ENCODE measurements at regions not wholly inside any gene's neighbourhood (a gene's known extent, or its start where the extent isn't known, plus 50 kb on each side); places are given as distances from the start of the nearest gene placed in this dataset.
A peak's percentile ranks its signal among the peaks of the same experiment; 100 is the strongest.

DNA sequence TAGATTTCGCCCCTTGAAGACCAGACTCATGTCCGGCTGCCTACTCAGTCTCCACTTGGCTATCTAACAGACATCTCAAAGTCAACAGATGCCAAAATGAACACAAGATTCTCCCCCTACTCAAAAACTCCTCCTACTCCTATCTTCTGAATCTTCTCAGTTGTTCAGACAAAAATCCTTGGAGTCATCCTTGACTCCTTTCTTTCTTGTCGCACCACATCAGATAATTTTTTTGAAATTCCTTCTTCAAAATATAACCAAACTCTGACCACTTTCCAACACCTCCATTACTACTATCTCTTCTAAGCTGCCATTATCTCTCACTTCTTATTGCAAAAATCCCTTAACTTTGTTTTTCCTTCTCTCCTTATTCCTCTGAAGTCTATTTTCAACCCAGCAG lies 141.9 kb upstream of the SLC7A14 start (continued):
- TF ChIP-seq, protein P1, sequence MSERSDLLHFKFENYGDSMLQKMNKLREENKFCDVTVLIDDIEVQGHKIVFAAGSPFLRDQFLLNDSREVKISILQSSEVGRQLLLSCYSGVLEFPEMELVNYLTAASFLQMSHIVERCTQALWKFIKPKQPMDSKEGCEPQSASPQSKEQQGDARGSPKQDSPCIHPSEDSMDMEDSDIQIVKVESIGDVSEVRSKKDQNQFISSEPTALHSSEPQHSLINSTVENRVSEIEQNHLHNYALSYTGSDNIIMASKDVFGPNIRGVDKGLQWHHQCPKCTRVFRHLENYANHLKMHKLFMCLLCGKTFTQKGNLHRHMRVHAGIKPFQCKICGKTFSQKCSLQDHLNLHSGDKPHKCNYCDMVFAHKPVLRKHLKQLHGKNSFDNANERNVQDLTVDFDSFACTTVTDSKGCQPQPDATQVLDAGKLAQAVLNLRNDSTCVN (CRISPR knock-in tag; IDR thresholded peaks at IDR 0.05): no peak
- TF ChIP-seq MXD1 (CRISPR knock-in tag; IDR thresholded peaks at IDR 0.05; ENCODE audit: borderline replicate concordance, poor library complexity, severe bottlenecking): no peak
- TF ChIP-seq FOXO4 (CRISPR knock-in tag; IDR thresholded peaks at IDR 0.05): no peak
- TF ChIP-seq FOXP4 (CRISPR knock-in tag; IDR thresholded peaks at IDR 0.05; ENCODE audit: borderline replicate concordance): no peak
- TF ChIP-seq MYNN (IDR thresholded peaks at IDR 0.05): no peak
- TF ChIP-seq MYNN (CRISPR knock-in tag; IDR thresholded peaks at IDR 0.05): no peak
- TF ChIP-seq NCOR1 (IDR thresholded peaks at IDR 0.05): peak; percentile 58
- peak; percentile 8; the same call in 1 of the 2 replicates for TF ChIP-seq MYC (IDR thresholded peaks at IDR 0.05; ENCODE audit: low read depth, low read length)
- no peak for TF ChIP-seq MYC (CRISPR knock-in tag; IDR thresholded peaks at IDR 0.05; ENCODE audit: borderline replicate concordance, low read depth)
- no peak for TF ChIP-seq XRCC3 (IDR thresholded peaks at IDR 0.05)
- TF ChIP-seq ZNF121 (CRISPR knock-in tag; conservative IDR thresholded peaks at IDR 0.05): no peak
- no peak for TF ChIP-seq CREB1 (IDR thresholded peaks at IDR 0.05)
- no peak for TF ChIP-seq CREB1 (CRISPR knock-in tag; IDR thresholded peaks at IDR 0.05)
- no peak for TF ChIP-seq JUNB (CRISPR knock-in tag; conservative IDR thresholded peaks at IDR 0.05)
- TF ChIP-seq SMARCC2 (IDR thresholded peaks at IDR 0.05; ENCODE audit: low read depth): no peak
- TF ChIP-seq CREBBP (IDR thresholded peaks at IDR 0.05; ENCODE audit: low read depth, low read length): no peak
- TF ChIP-seq ZBTB17 (CRISPR knock-in tag; IDR thresholded peaks at IDR 0.05): no peak
- TF ChIP-seq CXXC5 (CRISPR knock-in tag; IDR thresholded peaks at IDR 0.05): no peak
- peak; percentile 75 for TF ChIP-seq ARID1B (IDR thresholded peaks at IDR 0.05)
- no peak for TF ChIP-seq NEUROD1 (IDR thresholded peaks at IDR 0.05; ENCODE audit: borderline replicate concordance, low read depth, low read length, partially characterized antibody)
- peak; percentile 0 to 61; a peak in 2 of 4 replicates for TF ChIP-seq FOXK2 (conservative IDR thresholded peaks at IDR 0.05 in 1 of 2, IDR thresholded peaks at IDR 0.05 in 1 of 2; ENCODE audit: low read depth in 2 of 2)

Data from K562 (cell line).